Stimulated activated CD4-positive, alpha-beta T cell treated with anti-CD3 and anti-CD28 coated beads, Interleukin-1b, Interleukin-23, amount 100 ng/mL, for 24 hours (primary cell): ENCODE measurements at regions not wholly inside any gene's neighbourhood (a gene's known extent, or its start where the extent isn't known, plus 50 kb on each side); places are given as distances from the start of the nearest gene placed in this dataset.

ENCODE experiments used
- DNase-seq, 4 experiments: peaks; one replicate each; pipeline ENCODE4 v3.0.0-alpha.2; 2020; ENCODE audit warnings: low read depth in 4 of 4, low spot score in 1 of 4

- no peak for DNase-seq
Observed at GRCh38 chr10:36331121-36331520, 689.0 kb upstream of the FZD8 start.

- DNase-seq: no peak
Observed at GRCh38 chr10:36325815-36326214, 683.7 kb upstream of the FZD8 start.

GRCh38 chr10:36324831-36325230 is 682.7 kb upstream of the FZD8 start:
- DNase-seq: no peak

GRCh38 chr10:36313142-36313541 is 671.0 kb upstream of the FZD8 start:
- DNase-seq: no peak

GRCh38 chr10:36303896-36304295 is 661.8 kb upstream of the FZD8 start:
- no peak for DNase-seq

- no peak for DNase-seq
Observed at GRCh38 chr10:36302086-36302485, 660.0 kb upstream of the FZD8 start.

GRCh38 chr10:36301539-36301938 is 659.4 kb upstream of the FZD8 start:
- DNase-seq: no peak

- no peak for DNase-seq
Observed at GRCh38 chr10:36301139-36301538, 659.0 kb upstream of the FZD8 start.

- no peak for DNase-seq
Observed at GRCh38 chr10:36283827-36284226, 641.7 kb upstream of the FZD8 start.

- no peak for DNase-seq
Observed at GRCh38 chr10:36281831-36282331, 639.8 kb upstream of the FZD8 start.

GRCh38 chr10:36280890-36281499 is 638.9 kb upstream of the FZD8 start:
- no peak for DNase-seq

- no peak for DNase-seq
Observed at GRCh38 chr10:36280321-36280741, 638.2 kb upstream of the FZD8 start.

- no peak for DNase-seq
Observed at GRCh38 chr10:36278176-36278575, 636.1 kb upstream of the FZD8 start.

- DNase-seq: no peak
Observed at GRCh38 chr10:36277459-36277858, 635.4 kb upstream of the FZD8 start.

- DNase-seq: no peak
Observed at GRCh38 chr10:36271627-36272340, 629.7 kb upstream of the FZD8 start.

- no peak for DNase-seq
Observed at GRCh38 chr10:36269222-36269621, 627.1 kb upstream of the FZD8 start.

- no peak for DNase-seq
Observed at GRCh38 chr10:36266923-36267322, 624.8 kb upstream of the FZD8 start.

- DNase-seq: no peak
Observed at GRCh38 chr10:36265741-36266140, 623.6 kb upstream of the FZD8 start.

GRCh38 chr10:36263871-36264270 is 621.8 kb upstream of the FZD8 start:
- no peak for DNase-seq

GRCh38 chr10:36256948-36257356 is 614.9 kb upstream of the FZD8 start:
- DNase-seq: no peak

GRCh38 chr10:36256166-36256565 is 614.1 kb upstream of the FZD8 start:
- DNase-seq: no peak

- no peak for DNase-seq
Observed at GRCh38 chr10:36254199-36254598, 612.1 kb upstream of the FZD8 start.

GRCh38 chr10:36253731-36254130 is 611.6 kb upstream of the FZD8 start:
- DNase-seq: no peak
